AG04450 (cell line): ENCODE measurements at regions not wholly inside any gene's neighbourhood (a gene's known extent, or its start where the extent isn't known, plus 50 kb on each side); places are given as distances from the start of the nearest gene placed in this dataset.

ENCODE experiments used
- CTCF ChIA-PET: fragments of 300-600, 350-600 bp; formaldehyde crosslinking; extraction: SDS; loops from one replicate; lab custom pipeline; 2022; ENCODE audit warnings: antibody characterized with exemption, inconsistent platforms; lab: Charles Lee
- POLR2A ChIA-PET: fragments of 350-600 bp; formaldehyde crosslinking; extraction: SDS; loops from one replicate; lab custom pipeline; 2021; ENCODE audit warnings: antibody characterized with exemption, inconsistent platforms; lab: Yijun Ruan, JAX
- DNase-seq: peaks from one replicate; pipeline ENCODE4 v3.0.0-alpha.2; 2011; ENCODE audit warnings: low read depth, low spot score
- H3K27ac ChIP-seq: one replicate; pipeline ENCODE4 v1.5.1; 2012; ENCODE audit warnings: low read depth, low read length, control low read depth
- H3K27me3 ChIP-seq: one replicate; pipeline ENCODE4 v1.6.0; 2012; ENCODE audit warnings: low read length; ENCODE audit not compliant: control insufficient read depth, insufficient read depth
- H3K4me3 ChIP-seq: 2 replicates; pipeline ENCODE4 v1.5.1; 2011; ENCODE audit warnings: mild to moderate bottlenecking, low read depth, low read length, control low read depth
- H3K9me3 ChIP-seq: 2 replicates; pipeline ENCODE4 v1.5.1; 2012; ENCODE audit warnings: low read length; ENCODE audit not compliant: control insufficient read depth, insufficient read depth
- CTCF ChIP-seq: IDR thresholded peaks from 2 replicates; pipeline ENCODE4 v1.5.1; 2011; ENCODE audit warnings: low read depth, low read length, control low read depth, inconsistent platforms

GRCh38 chr1:95991787-95992520, 729.6 kb upstream of the PTBP2 start:
- Histone ChIP-seq H3K27ac (no peak overlapping the region), H3K27me3 (no peaks in the 10 kb centered on the region), H3K9me3 (no peaks in the 10 kb centered on the region), H3K4me3 (no peak overlapping the region)
- CTCF ChIA-PET: no interaction called here
- no peak for DNase-seq
- POLR2A ChIA-PET: no interaction called here
- no peak for TF ChIP-seq CTCF

DNA sequence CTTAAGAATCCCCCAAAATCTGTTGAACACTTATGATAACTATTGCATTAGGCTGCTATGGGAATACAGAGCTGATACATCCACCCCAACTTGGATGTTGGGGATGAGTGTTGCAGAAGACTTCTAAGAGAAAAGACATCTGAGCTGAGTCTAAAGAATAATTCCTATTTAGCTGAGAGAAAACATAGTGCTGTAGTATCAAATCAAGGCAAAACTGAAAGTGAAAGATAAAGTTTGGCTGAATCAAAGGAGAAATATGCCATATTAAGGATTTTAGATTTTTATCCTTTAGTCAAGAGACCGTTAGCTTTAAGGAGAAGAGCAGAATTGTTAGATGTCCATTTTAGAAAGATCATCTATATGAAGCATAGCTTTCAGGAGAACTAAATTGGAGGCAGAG, 726.9 kb upstream of the PTBP2 start:
- ChIA-PET POLR2A (no interaction called here), CTCF (no interaction called here)
- no peaks in the 10 kb centered on the region for H3K27me3 ChIP-seq
- H3K4me3 ChIP-seq: no peak overlapping the region
- H3K27ac ChIP-seq: no peak overlapping the region
- no peak for TF ChIP-seq CTCF
- H3K9me3 ChIP-seq: no peaks in the 10 kb centered on the region
- DNase-seq: no peak

DNA sequence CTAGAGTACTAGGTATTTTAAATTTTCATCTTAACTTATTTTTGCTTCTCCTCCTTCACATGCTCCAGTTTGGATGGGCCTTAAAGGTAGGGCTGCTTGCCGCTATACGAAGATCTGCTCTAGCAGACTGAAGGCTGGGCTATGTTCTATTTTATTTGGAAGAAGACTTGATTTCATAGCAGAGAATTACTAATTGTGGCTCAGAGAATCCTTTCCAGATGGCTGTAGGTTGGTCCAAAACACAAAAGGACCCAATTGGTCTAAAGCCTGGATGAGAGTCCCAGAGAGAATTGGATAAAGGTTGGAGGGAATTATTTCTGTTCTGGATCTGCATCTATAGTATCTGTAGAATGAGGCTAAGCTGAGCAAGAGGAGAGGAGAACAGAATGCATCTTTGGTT, 719.4 kb upstream of the PTBP2 start:
- H3K9me3 ChIP-seq: no peaks in the 10 kb centered on the region
- DNase-seq: no peak
- POLR2A ChIA-PET: no interaction called here
- no peak overlapping the region for H3K4me3 ChIP-seq
- no peaks in the 10 kb centered on the region for H3K27me3 ChIP-seq
- CTCF ChIA-PET: no interaction called here
- TF ChIP-seq CTCF: no peak
- no peak overlapping the region for H3K27ac ChIP-seq

GRCh38 chr1:96002969-96003964, 718.3 kb upstream of the PTBP2 start:
- no peaks in the 10 kb centered on the region for H3K27me3 ChIP-seq
- H3K4me3 ChIP-seq: no peak overlapping the region
- H3K9me3 ChIP-seq: no peaks in the 10 kb centered on the region
- H3K27ac ChIP-seq: no peak overlapping the region
- DNase-seq: no peak
- CTCF ChIA-PET: no interaction called here
- POLR2A ChIA-PET: no interaction called here
- TF ChIP-seq CTCF: no peak
